PFSK-1 (cell line): ENCODE measurements at regions not wholly inside any gene's neighbourhood (a gene's known extent, or its start where the extent isn't known, plus 50 kb on each side); places are given as distances from the start of the nearest gene placed in this dataset.

Experiments
- FOXP2 ChIP-seq: optimal IDR thresholded peaks from 2 replicates; pipeline ENCODE3; 2011; ENCODE audit warnings: borderline replicate concordance, control low read depth, inconsistent platforms; ENCODE audit not compliant: insufficient read depth; ENCODE audit errors: extremely low read length, extremely low read depth
- POLR2AphosphoS5 ChIP-seq: IDR thresholded peaks from 2 replicates; pipeline ENCODE4 v1.6.1; 2012; ENCODE audit warnings: low read depth, mild to moderate bottlenecking, control low read depth, low read length, moderate library complexity
- SIN3A ChIP-seq: IDR thresholded peaks from 2 replicates; pipeline ENCODE4 v1.6.1; 2012; ENCODE audit warnings: mild to moderate bottlenecking, low read length, moderate library complexity, borderline replicate concordance; ENCODE audit not compliant: insufficient read depth
- TAF1 ChIP-seq: IDR thresholded peaks from 2 replicates; pipeline ENCODE4 v1.6.1; 2012; ENCODE audit warnings: low read length, control low read depth, borderline replicate concordance; ENCODE audit not compliant: insufficient read depth
- TF ChIP-seq, protein P1 (sequence below), 2 experiments: IDR thresholded peaks; 2 replicates each; pipeline versions ENCODE4 v1.6.1 to v1.8.0; 2011 to 2012; ENCODE audit warnings: low read depth in 2 of 2, low read length in 2 of 2, control low read depth in 1 of 2, inconsistent platforms in 1 of 2, mild to moderate bottlenecking in 1 of 2, moderate library complexity in 1 of 2; ENCODE audit not compliant: insufficient read depth in 1 of 2

DNA sequence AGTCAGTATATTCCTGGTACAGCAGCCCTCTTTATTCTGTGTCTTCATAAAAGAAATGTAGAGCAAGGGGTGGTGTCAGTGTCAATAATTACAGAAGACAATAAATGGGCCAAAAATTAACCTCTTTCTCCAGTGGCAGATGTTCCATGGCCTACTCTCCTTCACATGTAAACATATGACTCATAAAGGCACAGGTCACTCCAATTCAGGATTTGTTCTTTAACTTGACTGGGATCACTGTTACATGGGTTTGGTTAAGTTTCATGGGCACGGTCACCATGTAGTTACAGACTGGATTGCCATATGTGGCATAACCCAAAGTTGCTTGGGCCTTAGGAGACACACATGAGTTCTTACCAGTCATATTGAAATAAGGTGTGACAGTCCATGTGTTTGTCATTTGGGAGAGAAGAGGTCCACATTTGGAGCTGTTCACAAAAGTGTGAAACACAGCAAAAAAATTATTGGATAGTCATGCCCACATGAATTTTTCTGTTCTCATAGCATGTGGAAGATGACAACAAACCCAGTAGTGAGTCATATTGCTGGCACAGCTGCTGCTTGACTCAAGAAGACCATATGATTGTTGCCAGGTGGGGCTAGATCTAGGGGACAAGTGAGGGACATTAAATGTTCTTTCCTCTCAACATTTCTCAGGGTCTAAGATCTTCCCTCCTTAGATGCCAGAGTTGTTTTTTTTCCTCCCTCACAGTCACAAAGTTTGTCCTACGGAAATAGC is 68.1 kb upstream of the HTR2A start:
- TF ChIP-seq, protein P1, sequence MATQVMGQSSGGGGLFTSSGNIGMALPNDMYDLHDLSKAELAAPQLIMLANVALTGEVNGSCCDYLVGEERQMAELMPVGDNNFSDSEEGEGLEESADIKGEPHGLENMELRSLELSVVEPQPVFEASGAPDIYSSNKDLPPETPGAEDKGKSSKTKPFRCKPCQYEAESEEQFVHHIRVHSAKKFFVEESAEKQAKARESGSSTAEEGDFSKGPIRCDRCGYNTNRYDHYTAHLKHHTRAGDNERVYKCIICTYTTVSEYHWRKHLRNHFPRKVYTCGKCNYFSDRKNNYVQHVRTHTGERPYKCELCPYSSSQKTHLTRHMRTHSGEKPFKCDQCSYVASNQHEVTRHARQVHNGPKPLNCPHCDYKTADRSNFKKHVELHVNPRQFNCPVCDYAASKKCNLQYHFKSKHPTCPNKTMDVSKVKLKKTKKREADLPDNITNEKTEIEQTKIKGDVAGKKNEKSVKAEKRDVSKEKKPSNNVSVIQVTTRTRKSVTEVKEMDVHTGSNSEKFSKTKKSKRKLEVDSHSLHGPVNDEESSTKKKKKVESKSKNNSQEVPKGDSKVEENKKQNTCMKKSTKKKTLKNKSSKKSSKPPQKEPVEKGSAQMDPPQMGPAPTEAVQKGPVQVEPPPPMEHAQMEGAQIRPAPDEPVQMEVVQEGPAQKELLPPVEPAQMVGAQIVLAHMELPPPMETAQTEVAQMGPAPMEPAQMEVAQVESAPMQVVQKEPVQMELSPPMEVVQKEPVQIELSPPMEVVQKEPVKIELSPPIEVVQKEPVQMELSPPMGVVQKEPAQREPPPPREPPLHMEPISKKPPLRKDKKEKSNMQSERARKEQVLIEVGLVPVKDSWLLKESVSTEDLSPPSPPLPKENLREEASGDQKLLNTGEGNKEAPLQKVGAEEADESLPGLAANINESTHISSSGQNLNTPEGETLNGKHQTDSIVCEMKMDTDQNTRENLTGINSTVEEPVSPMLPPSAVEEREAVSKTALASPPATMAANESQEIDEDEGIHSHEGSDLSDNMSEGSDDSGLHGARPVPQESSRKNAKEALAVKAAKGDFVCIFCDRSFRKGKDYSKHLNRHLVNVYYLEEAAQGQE (IDR thresholded peaks at IDR 0.05; ENCODE audit: insufficient read depth in 1 of 2, low read depth in 2 of 2, low read length in 2 of 2), result no peak
- no peak for TF ChIP-seq FOXP2
- TF ChIP-seq TAF1, result no peak
- no peak for TF ChIP-seq SIN3A
- TF ChIP-seq POLR2AphosphoS5, result no peak

DNA sequence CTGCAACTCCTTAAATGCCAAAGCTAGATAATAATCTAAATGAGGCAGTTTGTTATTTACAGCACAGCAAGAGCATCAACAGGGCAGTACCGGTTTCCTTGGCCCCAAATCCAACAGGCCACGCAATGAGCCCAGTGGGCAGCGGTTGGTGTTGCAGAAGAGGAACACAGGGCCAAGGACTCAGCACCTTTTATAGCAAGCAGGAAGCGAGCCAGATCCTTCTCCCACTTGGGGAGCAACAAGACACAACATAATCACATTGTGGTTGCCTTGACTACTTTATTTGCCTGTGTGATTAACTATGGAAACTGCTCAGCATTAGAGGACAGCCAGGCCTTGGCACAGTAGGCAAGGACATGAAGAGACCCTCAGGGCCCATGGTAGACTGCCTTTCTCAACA is 67.1 kb upstream of the HTR2A start:
- TF ChIP-seq FOXP2 (no peak), SIN3A (no peak), POLR2AphosphoS5 (no peak), TAF1 (no peak)
- TF ChIP-seq, protein P1 (IDR thresholded peaks at IDR 0.05; ENCODE audit: insufficient read depth in 1 of 2, low read depth in 2 of 2, low read length in 2 of 2), result no peak

DNA sequence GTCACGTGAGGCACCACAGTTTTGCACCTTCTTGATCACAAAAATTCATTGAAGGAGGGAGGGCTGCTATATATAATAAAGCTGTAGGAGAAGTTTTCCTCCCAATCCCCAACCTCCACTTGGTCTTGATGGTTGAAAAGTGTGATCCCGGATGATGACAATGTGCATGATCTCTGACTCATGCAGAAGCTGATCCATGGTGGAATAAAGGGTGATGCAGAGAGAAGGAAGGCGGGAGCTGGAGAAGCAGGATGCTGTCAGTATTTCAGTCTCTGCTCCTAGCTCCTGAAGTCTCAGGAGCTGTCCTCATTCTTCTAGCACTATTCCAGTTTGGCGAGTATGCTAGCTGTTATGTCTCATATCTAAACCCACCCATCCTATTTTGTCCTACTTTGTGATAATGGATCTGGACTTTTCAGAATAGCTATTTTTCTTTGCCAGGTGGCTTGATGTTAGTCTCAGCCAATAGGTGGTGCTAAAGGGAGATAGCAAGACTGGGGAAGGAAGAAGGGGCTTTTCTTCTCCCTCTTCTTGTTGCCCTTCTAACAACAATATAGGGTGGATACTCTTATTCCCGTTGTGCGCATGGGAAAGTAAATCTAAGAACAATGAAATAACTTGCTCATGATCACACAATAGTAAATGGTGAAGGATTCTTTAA is 65.6 kb upstream of the HTR2A start:
- TF ChIP-seq SIN3A (no peak), FOXP2 (no peak), TAF1 (no peak), POLR2AphosphoS5 (no peak)
- TF ChIP-seq, protein P1 (IDR thresholded peaks at IDR 0.05; ENCODE audit: insufficient read depth in 1 of 2, low read depth in 2 of 2, low read length in 2 of 2), result no peak

DNA sequence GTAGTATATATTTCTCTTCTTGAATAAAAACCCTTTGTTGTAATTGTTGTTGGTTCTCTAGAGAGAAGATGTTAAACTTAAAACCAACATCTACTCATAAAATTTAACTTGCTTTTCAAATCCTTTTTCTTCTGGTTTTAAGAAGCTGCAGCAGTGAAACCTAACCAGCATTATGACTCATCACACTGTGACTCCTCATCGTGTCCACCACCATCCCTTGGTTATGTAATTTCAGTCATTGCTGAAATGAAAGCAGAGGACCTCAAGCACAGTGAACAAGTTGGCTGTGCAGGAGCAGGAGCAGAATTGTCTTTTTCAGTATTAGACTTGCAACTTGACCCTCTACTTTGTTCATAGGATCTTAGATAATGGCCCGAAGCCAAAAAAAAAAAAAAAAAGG is 64.9 kb upstream of the HTR2A start:
- TF ChIP-seq, protein P1 (IDR thresholded peaks at IDR 0.05; ENCODE audit: insufficient read depth in 1 of 2, low read depth in 2 of 2, low read length in 2 of 2), result no peak
- TF ChIP-seq POLR2AphosphoS5 (no peak), SIN3A (no peak), TAF1 (no peak)
